Tibial nerve (tissue), 4 donors: ENCODE measurements at regions not wholly inside any gene's neighbourhood (a gene's known extent, or its start where the extent isn't known, plus 50 kb on each side); places are given as distances from the start of the nearest gene placed in this dataset.

Experiments
- DNase-seq, 2 donors: peaks; one replicate each; pipeline ENCODE4 v3.0.0-alpha.2; 2019; ENCODE audit warnings: low spot score in 2 of 2
- H3K27ac ChIP-seq, 4 donors: fragments of 200-600 bp; sonication (generic) in 3 of 4; one replicate each; pipeline ENCODE4 v1.5.1; 2017 to 2019; ENCODE audit warnings: mild to moderate bottlenecking in 1 of 4
- H3K27me3 ChIP-seq, 2 donors: fragments of 200-600 bp; sonication (generic) in 1 of 2; one replicate each; pipeline versions ENCODE4 v1.5.1 to v1.6.0; 2017 to 2019
- H3K36me3 ChIP-seq, 3 donors: fragments of 200-600 bp; sonication (generic); one replicate each; pipeline ENCODE4 v1.5.1; 2018 to 2019
- H3K4me1 ChIP-seq, 4 donors: fragments of 200-600 bp; sonication (generic) in 3 of 4; one replicate each; pipeline ENCODE4 v1.5.1; 2017 to 2019
- H3K4me3 ChIP-seq, 4 donors: fragments of 200-600 bp; sonication (generic) in 3 of 4; one replicate each; pipeline ENCODE4 v1.5.1; 2017 to 2019; ENCODE audit warnings: mild to moderate bottlenecking in 1 of 4, moderate library complexity in 1 of 4
- H3K9me3 ChIP-seq, 4 donors: fragments of 200-600 bp; sonication (generic) in 3 of 4; one replicate each; pipeline ENCODE4 v1.5.1; 2017 to 2019
- CTCF ChIP-seq, 5 experiments: fragments of 200-600 bp in 3 of 5; fragments of 450-650 bp in 2 of 5; sonication (generic) in 3 of 5; IDR thresholded peaks; one replicate each; pipeline ENCODE4 v1.5.1; 2016 to 2019; ENCODE audit warnings: antibody characterized with exemption in 5 of 5, mild to moderate bottlenecking in 3 of 5, moderate library complexity in 2 of 5
- EP300 ChIP-seq, 2 donors: sonication (generic); formaldehyde crosslinking; IDR thresholded peaks; one replicate each; pipeline ENCODE4 v1.6.1; 2017; ENCODE audit warnings: antibody characterized with exemption in 2 of 2, mild to moderate bottlenecking in 1 of 2
- POLR2A ChIP-seq, 2 donors: fragments of 450-650 bp; IDR thresholded peaks; one replicate each; pipeline ENCODE4 v1.6.1; 2017; ENCODE audit warnings: antibody characterized with exemption in 2 of 2, mild to moderate bottlenecking in 2 of 2, moderate library complexity in 2 of 2
- WGBS, 2 donors: methylation state at CpG; one replicate each; pipeline ENCODE4 v1.1.5; 2018; 5-methylcytosine and 5-hydroxymethylcytosine counted together

GRCh38 chr11:8793114-8793777, 110.7 kb downstream of the RPL27A start:
- 68 to 72% methylated on average over 4 of the region's 4 CpGs for WGBS, 2 donors
- Histone ChIP-seq H3K27me3 (no peaks in the 10 kb centered on the region), H3K36me3 (no peaks in the 10 kb centered on the region), H3K4me3 (no peak overlapping the region), H3K27ac (no peak overlapping the region), H3K4me1 (peaks cover 0 to 20% (median 0%) of the 10 kb centered on the region in 4 donors), H3K9me3 (no peaks in the 10 kb centered on the region)
- TF ChIP-seq EP300 (IDR thresholded peaks at IDR 0.05) (peak in 1 of 2 donors; percentile 21), POLR2A (IDR thresholded peaks at IDR 0.05) (no peak), CTCF (IDR thresholded peaks at IDR 0.05) (no peak)
- no peak for DNase-seq

- 81 to 84% methylated on average over 6 of the region's 6 CpGs for WGBS, 2 donors
Measured at GRCh38 chr11:8794126-8794525, 111.5 kb downstream of the RPL27A start.

GRCh38 chr11:8794677-8795103, 112.1 kb downstream of the RPL27A start:
- Histone ChIP-seq H3K9me3 (no peaks in the 10 kb centered on the region), H3K4me1 (peaks cover 0 to 12% (median 0%) of the 10 kb centered on the region in 4 donors), H3K27ac (no peak overlapping the region), H3K4me3 (no peak overlapping the region), H3K36me3 (no peaks in the 10 kb centered on the region), H3K27me3 (no peaks in the 10 kb centered on the region)
- TF ChIP-seq POLR2A (IDR thresholded peaks at IDR 0.05) (no peak), CTCF (IDR thresholded peaks at IDR 0.05) (no peak), EP300 (IDR thresholded peaks at IDR 0.05) (no peak)
- no peak for DNase-seq
- 76 to 79% methylated on average over 2 of the region's 2 CpGs for WGBS, 2 donors

More at GRCh38 chr11:8794126-8794525, 111.5 kb downstream of the RPL27A start:
- Histone ChIP-seq H3K27me3 (no peaks in the 10 kb centered on the region), H3K27ac (no peak overlapping the region), H3K9me3 (no peaks in the 10 kb centered on the region), H3K4me1 (peaks cover 0 to 16% (median 0%) of the 10 kb centered on the region in 4 donors), H3K4me3 (no peak overlapping the region), H3K36me3 (no peaks in the 10 kb centered on the region)
- TF ChIP-seq POLR2A (IDR thresholded peaks at IDR 0.05) (no peak), CTCF (IDR thresholded peaks at IDR 0.05) (no peak), EP300 (IDR thresholded peaks at IDR 0.05) (no peak)
- no peak for DNase-seq

GRCh38 chr11:8796941-8797340, 114.0 kb upstream of the AKIP1 start:
- H3K4me3 ChIP-seq: no peak overlapping the region
- 0% methylated on average over 1 of the region's 1 CpG for whole genome bisulfite sequencing, 2 donors
- H3K36me3 ChIP-seq: no peaks in the 10 kb centered on the region
- no peaks in the 10 kb centered on the region for H3K27me3 ChIP-seq
- H3K9me3 ChIP-seq: no peaks in the 10 kb centered on the region
- peaks cover 0 to 27% (median 0%) of the 10 kb centered on the region in 4 donors for H3K4me1 ChIP-seq
- no peak for DNase-seq
- TF ChIP-seq EP300 (IDR thresholded peaks at IDR 0.05) (no peak), POLR2A (IDR thresholded peaks at IDR 0.05) (no peak), CTCF (IDR thresholded peaks at IDR 0.05) (no peak)
- no peak overlapping the region for H3K27ac ChIP-seq

GRCh38 chr11:8799273-8799672, 111.7 kb upstream of the AKIP1 start:
- 86 to 96% methylated on average over 2 of the region's 2 CpGs for WGBS, 2 donors
- no peak for DNase-seq
- H3K4me1 ChIP-seq: peaks cover 0 to 30% (median 0%) of the 10 kb centered on the region in 4 donors
- no peaks in the 10 kb centered on the region for H3K9me3 ChIP-seq
- no peaks in the 10 kb centered on the region for H3K27me3 ChIP-seq
- H3K27ac ChIP-seq: no peak overlapping the region
- TF ChIP-seq POLR2A (IDR thresholded peaks at IDR 0.05): no peak
- TF ChIP-seq CTCF (IDR thresholded peaks at IDR 0.05): no peak
- TF ChIP-seq EP300 (IDR thresholded peaks at IDR 0.05): no peak
- H3K36me3 ChIP-seq: peaks cover 0 to 8% (median 0%) of the 10 kb centered on the region in 3 donors
- no peak overlapping the region for H3K4me3 ChIP-seq
